WERI-Rb-1 (cell line): ENCODE measurements at regions not wholly inside any gene's neighbourhood (a gene's known extent, or its start where the extent isn't known, plus 50 kb on each side); places are given as distances from the start of the nearest gene placed in this dataset.

Experiments
- DNase-seq: peaks from one replicate; pipeline ENCODE4 v3.0.0-alpha.2; 2020
- H3K27ac ChIP-seq: fragments of 250-450 bp; sonication (Bioruptor Pico); 2 replicates; pipeline ENCODE4 v1.5.1; 2020; ENCODE audit warnings: mild to moderate bottlenecking, moderate library complexity
- H3K27me3 ChIP-seq: fragments of 250-450 bp; sonication (Bioruptor Pico); 2 replicates; pipeline ENCODE4 v1.5.1; 2021; ENCODE audit warnings: mild to moderate bottlenecking, low read depth, moderate library complexity; ENCODE audit not compliant: insufficient read depth, severe bottlenecking
- H3K36me3 ChIP-seq: fragments of 250-450 bp; sonication (Bioruptor Pico); 2 replicates; pipeline ENCODE4 v1.5.1; 2020; ENCODE audit warnings: mild to moderate bottlenecking, moderate library complexity
- H3K4me3 ChIP-seq: 2 replicates; pipeline ENCODE4 v1.5.1; 2011; ENCODE audit warnings: low read depth, mild to moderate bottlenecking, control low read depth, low read length
- H3K9me3 ChIP-seq: fragments of 250-450 bp; sonication (Bioruptor Pico); 2 replicates; pipeline ENCODE4 v1.5.1; 2021; ENCODE audit warnings: mild to moderate bottlenecking, moderate library complexity; ENCODE audit not compliant: severe bottlenecking
- CTCF ChIP-seq: IDR thresholded peaks from 2 replicates; pipeline ENCODE4 v1.5.1; 2011; ENCODE audit warnings: low read depth, mild to moderate bottlenecking, control low read depth, inconsistent platforms, low read length

GRCh38 chr4:1554876-1555265 is 129.2 kb downstream of the FAM53A start:
- no peak overlapping the region for H3K27ac ChIP-seq
- no peaks in the 10 kb centered on the region for H3K9me3 ChIP-seq
- no peak overlapping the region for H3K4me3 ChIP-seq
- DNase-seq, result no peak
- TF ChIP-seq CTCF, result no peak
- H3K36me3 ChIP-seq, result no peaks in the 10 kb centered on the region
- H3K27me3 ChIP-seq, result no peaks in the 10 kb centered on the region

- H3K27me3 ChIP-seq, result no peaks in the 10 kb centered on the region
- H3K27ac ChIP-seq, result no peak overlapping the region
Measured at GRCh38 chr4:1554246-1554875, 129.8 kb downstream of the FAM53A start.

GRCh38 chr4:1553365-1553764 is 130.7 kb downstream of the FAM53A start:
- no peak for DNase-seq
- Histone ChIP-seq H3K4me3 (no peak overlapping the region), H3K36me3 (no peaks in the 10 kb centered on the region), H3K9me3 (no peaks in the 10 kb centered on the region), H3K27me3 (no peaks in the 10 kb centered on the region), H3K27ac (no peak overlapping the region)
- no peak for TF ChIP-seq CTCF

More at GRCh38 chr4:1554246-1554875, 129.8 kb downstream of the FAM53A start:
- DNase-seq, result no peak
- no peaks in the 10 kb centered on the region for H3K9me3 ChIP-seq
- H3K36me3 ChIP-seq, result no peaks in the 10 kb centered on the region
- H3K4me3 ChIP-seq, result no peak overlapping the region
- TF ChIP-seq CTCF, result no peak

GRCh38 chr4:1552451-1552850 is 131.7 kb downstream of the FAM53A start:
- H3K4me3 ChIP-seq, result no peak overlapping the region
- no peak overlapping the region for H3K27ac ChIP-seq
- no peaks in the 10 kb centered on the region for H3K27me3 ChIP-seq
- DNase-seq, result no peak
- no peaks in the 10 kb centered on the region for H3K36me3 ChIP-seq
- TF ChIP-seq CTCF, result no peak
- H3K9me3 ChIP-seq, result no peaks in the 10 kb centered on the region

- Histone ChIP-seq H3K27ac (no peak overlapping the region), H3K27me3 (no peaks in the 10 kb centered on the region)
Measured at GRCh38 chr4:1551211-1551610, 132.9 kb downstream of the FAM53A start.

More at GRCh38 chr4:1551211-1551610, 132.9 kb downstream of the FAM53A start:
- DNase-seq, result no peak
- Histone ChIP-seq H3K36me3 (no peaks in the 10 kb centered on the region), H3K4me3 (no peak overlapping the region), H3K9me3 (no peaks in the 10 kb centered on the region)
- no peak for TF ChIP-seq CTCF
